IPS DF 6.9 (cell line): ENCODE measurements at regions not wholly inside any gene's neighbourhood (a gene's known extent, or its start where the extent isn't known, plus 50 kb on each side); places are given as distances from the start of the nearest gene placed in this dataset.
"Not testable (repeated sequence)": the region's sequence is repeated elsewhere in the genome, so short reads cannot be mapped to it uniquely, and the experiment has no call there.

ENCODE experiments used
- DNase-seq: peaks from one replicate; pipeline ENCODE4 v3.0.0-alpha.2; 2013; ENCODE audit warnings: low read depth, low spot score
- H3K27ac ChIP-seq: one replicate; pipeline ENCODE4 v1.5.1; 2013; ENCODE audit warnings: low read length, control low read depth
- H3K27me3 ChIP-seq: 2 replicates; pipeline ENCODE4 v1.6.1; 2013; ENCODE audit warnings: mild to moderate bottlenecking, low read length; ENCODE audit not compliant: control insufficient read depth, insufficient read depth
- H3K36me3 ChIP-seq: 2 replicates; pipeline ENCODE4 v1.6.1; 2013; ENCODE audit warnings: low read length; ENCODE audit not compliant: control insufficient read depth, insufficient read depth
- H3K4me1 ChIP-seq: 2 replicates; pipeline ENCODE4 v1.6.1; 2013; ENCODE audit warnings: low read length; ENCODE audit not compliant: control insufficient read depth, insufficient read depth
- H3K4me3 ChIP-seq: 2 replicates; pipeline ENCODE4 v1.5.1; 2013; ENCODE audit warnings: mild to moderate bottlenecking, low read length
- H3K9me3 ChIP-seq: 2 replicates; pipeline ENCODE4 v1.6.1; 2013; ENCODE audit warnings: low read length, inconsistent platforms; ENCODE audit not compliant: control insufficient read depth, insufficient read depth
- WGBS: extraction: QIAGEN DNeasy Blood & Tissue Kit; methylation state at CpG from one replicate; pipeline ENCODE4 v1.1.7; 2013; ENCODE audit warnings: mixed read lengths, missing lambda C conversion rate; ENCODE audit not compliant: insufficient read length, insufficient coverage; 5-methylcytosine and 5-hydroxymethylcytosine counted together

DNA sequence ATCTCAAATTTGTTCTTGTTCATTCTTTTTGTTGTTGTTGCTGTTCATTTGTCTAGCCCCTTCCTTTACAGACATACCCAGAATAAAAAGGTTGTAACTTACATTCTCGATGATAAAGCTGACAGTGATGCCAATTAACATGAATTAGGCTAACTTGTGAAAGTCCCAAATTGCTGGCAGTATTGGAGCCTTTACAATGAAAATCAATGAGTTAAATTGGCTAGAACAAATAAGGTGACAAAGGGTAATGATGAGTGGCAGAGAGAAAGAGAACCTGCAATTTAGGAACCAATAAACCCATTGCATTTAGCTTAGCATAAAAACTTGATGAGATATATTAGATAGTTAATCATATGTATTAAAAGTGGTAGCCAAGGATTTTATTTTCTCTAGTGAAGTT, 521.0 kb downstream of the ADCYAP1 start:
- Histone ChIP-seq H3K4me1 (no peaks in the 10 kb centered on the region), H3K36me3 (no peaks in the 10 kb centered on the region), H3K27me3 (no peaks in the 10 kb centered on the region), H3K9me3 (no peaks in the 10 kb centered on the region), H3K27ac (no peak overlapping the region), H3K4me3 (no peak overlapping the region)
- WGBS = no CpG with 5 or more reads among the region's 1 CpG
- DNase-seq = no peak

DNA sequence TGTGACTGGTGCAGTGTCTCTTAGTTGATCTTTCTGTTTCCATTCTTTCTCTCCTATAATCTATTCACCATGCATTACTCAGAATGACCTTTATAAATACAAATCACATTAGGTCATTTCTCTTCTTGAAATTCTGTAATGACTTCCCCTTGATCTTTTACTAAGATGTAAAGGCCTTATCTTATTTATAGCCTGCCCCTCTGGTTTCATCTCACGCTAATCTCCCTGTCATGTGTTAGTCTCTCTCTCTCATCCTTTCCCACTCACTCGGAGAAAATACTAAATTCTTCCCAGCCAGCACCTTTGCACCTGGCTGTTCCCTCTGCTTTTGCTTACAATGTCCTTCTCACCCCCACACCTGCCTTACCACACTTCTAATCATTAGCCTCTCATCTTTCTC, 530.8 kb downstream of the ADCYAP1 start:
- no peaks in the 10 kb centered on the region for H3K4me1 ChIP-seq
- WGBS = no CpG with 5 or more reads among the region's 2 CpGs
- no peaks in the 10 kb centered on the region for H3K36me3 ChIP-seq
- DNase-seq = no peak
- no peaks in the 10 kb centered on the region for H3K27me3 ChIP-seq
- no peak overlapping the region for H3K27ac ChIP-seq
- H3K4me3 ChIP-seq = no peak overlapping the region
- H3K9me3 ChIP-seq = no peaks in the 10 kb centered on the region

DNA sequence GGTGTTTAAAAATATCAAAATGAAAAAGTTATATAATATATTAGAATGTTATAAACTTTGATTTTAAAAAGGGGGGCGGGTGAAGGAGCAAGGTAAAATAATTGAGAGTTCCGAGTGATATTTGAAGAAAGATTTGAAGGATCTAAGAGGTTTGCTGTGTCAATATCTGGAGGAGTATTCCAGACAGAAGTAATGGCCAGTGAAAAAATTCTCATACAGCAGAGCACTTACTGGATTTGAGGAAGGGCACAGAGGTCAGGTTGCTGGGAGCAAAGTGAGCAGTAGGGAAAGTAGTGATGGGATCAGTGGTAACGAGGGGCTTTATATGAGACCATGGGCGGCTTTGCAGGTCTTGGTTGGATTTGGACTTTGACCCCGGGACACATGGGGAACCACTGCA, 531.5 kb downstream of the ADCYAP1 start:
- WGBS = 100% methylated on average over 1 of the region's 5 CpGs
- DNase-seq = no peak
- H3K9me3 ChIP-seq = no peaks in the 10 kb centered on the region

DNA sequence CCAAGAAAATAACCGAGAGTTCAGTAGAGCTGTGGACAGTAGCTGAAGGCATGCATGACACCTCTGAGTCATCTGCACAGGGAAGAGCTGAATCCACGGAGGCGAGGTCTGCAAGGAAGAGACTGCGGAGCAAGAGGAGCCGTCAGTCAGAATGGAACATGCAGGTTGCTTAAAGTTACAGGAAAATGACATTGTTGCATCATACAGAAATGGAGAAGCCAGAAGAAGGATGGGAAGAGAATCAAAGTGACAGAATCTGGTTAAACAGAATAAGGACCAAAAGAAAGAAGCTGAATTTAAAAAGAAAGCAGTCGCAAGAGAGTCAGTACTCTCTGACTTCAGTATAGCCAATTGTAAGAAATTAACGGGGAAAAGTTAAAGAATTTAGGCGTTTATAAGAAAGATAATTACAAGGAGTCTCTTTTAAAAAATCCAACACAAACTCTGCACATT, 533.8 kb downstream of the ADCYAP1 start:
- no peak for DNase-seq
- Histone ChIP-seq H3K4me1 (no peaks in the 10 kb centered on the region), H3K4me3 (no peak overlapping the region), H3K9me3 (no peaks in the 10 kb centered on the region), H3K27me3 (no peaks in the 10 kb centered on the region), H3K27ac (no peak overlapping the region), H3K36me3 (no peaks in the 10 kb centered on the region)
- WGBS = no CpG with 5 or more reads among the region's 8 CpGs

More for the DNA sequence above, 531.5 kb downstream of the ADCYAP1 start:
- Histone ChIP-seq H3K27ac (no peak overlapping the region), H3K36me3 (no peaks in the 10 kb centered on the region), H3K27me3 (no peaks in the 10 kb centered on the region), H3K4me3 (no peak overlapping the region), H3K4me1 (no peaks in the 10 kb centered on the region)

DNA sequence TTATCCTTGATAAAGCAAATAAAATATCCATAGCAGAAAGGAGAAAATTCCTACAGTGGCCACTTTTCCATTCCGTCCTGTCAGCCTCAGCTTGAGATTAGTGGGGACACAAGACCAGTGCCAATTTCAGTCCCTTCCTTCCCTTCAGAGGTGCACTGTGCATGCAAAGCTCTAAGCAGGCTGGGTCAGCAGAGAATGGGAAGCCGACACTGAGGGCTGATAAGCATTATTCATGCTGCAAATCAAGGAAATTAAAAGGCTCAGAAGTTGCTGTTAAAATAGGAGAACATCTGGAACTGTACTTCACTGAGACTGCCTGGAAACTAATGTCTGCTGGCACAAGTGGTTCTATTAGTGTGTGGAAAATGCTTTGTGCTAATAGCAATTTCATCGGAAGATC, 534.3 kb downstream of the ADCYAP1 start:
- H3K9me3 ChIP-seq = no peaks in the 10 kb centered on the region
- no CpG with 5 or more reads among the region's 3 CpGs for WGBS
- no peaks in the 10 kb centered on the region for H3K36me3 ChIP-seq
- no peaks in the 10 kb centered on the region for H3K27me3 ChIP-seq
- no peaks in the 10 kb centered on the region for H3K4me1 ChIP-seq
- DNase-seq = no peak
- no peak overlapping the region for H3K27ac ChIP-seq
- no peak overlapping the region for H3K4me3 ChIP-seq

DNA sequence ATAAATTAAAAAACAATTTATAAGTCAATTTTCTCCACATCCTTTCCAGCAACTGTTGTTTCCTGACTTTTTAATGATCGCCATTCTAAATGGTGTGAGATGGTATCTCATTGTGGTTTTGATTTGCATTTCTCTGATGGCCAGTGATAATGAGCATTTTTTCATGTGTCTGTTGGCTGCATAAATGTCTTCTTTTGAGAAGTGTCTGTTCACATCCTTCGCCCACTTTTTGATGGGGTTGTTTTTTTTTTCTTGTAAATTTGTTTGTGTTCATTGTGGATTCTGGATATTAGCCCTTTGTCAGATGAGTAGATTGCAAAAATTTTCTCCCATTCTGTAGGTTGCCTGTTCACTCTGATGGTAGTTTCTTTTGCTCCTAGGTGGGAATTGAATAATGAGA, 539.4 kb downstream of the ADCYAP1 start:
- H3K36me3 ChIP-seq, H3K27me3 ChIP-seq, H3K9me3 ChIP-seq, H3K27ac ChIP-seq, H3K4me1 ChIP-seq, H3K4me3 ChIP-seq, DNase-seq: not testable (repeated sequence)
- no CpG with 5 or more reads among the region's 2 CpGs for WGBS

DNA sequence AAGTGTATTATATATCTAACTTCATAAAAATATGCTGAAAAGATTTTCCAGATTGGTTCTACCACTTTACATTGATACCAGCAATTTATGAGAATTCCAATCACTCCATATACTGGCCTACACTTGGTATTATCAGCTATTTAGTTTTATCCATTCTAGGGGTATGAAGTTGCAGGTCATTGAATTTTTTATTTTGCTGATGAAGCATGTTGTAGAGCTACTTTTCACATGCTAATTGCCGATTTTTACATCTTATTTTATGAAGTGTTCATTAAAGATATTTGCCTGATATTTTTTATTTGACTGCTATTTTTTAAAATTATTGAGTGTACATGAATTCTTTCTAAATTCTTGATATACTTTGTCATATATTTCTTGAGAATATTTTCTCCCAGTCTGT, 542.1 kb downstream of the ADCYAP1 start:
- Histone ChIP-seq H3K9me3 (no peaks in the 10 kb centered on the region), H3K4me1 (no peaks in the 10 kb centered on the region), H3K4me3 (no peak overlapping the region), H3K36me3 (no peaks in the 10 kb centered on the region), H3K27me3 (no peaks in the 10 kb centered on the region), H3K27ac (no peak overlapping the region)
- DNase-seq = no peak
- no CpG with 5 or more reads among the region's 1 CpG for WGBS

DNA sequence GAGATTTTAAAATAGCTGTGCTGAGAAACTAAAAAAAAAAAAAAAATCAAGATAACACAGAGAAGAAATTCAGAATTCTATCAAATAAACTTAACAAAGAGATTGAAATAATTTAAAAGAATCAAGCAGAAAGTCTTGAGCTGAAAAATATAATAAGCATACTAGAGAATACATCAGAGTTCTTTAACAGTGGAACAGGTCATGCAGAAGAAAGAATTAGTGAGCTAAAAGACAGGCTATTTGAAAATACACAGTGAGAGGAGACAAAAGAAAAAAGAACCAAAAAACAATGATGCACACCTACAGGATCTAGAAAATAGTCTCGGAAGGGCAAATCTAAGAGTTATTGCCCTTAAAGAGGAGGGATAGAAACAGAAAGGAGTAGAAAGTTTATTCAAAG, 548.1 kb downstream of the ADCYAP1 start:
- no peaks in the 10 kb centered on the region for H3K27me3 ChIP-seq
- H3K4me1 ChIP-seq = no peaks in the 10 kb centered on the region
- WGBS = no CpG with 5 or more reads among the region's 1 CpG
- H3K9me3 ChIP-seq = no peaks in the 10 kb centered on the region
- H3K27ac ChIP-seq = no peak overlapping the region
- no peaks in the 10 kb centered on the region for H3K36me3 ChIP-seq
- no peak overlapping the region for H3K4me3 ChIP-seq
- no peak for DNase-seq

DNA sequence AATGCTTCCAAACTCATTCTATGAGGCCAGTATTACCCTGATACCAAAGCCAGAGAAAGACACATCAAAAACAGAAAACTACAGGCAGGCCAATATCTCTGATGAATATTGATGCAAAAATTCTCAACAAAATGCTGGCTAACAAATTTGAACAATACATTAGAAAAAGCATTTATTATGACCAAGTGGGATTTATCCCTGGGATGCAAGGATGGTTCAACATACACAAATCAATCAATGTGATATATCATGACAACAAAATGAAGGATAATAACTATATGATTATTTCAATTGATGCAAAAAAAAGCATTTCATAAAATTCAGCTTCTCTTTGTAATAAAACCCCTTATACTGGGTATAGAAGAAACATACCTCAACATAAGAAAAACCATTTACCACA, 550.9 kb downstream of the ADCYAP1 start:
- H3K4me3 ChIP-seq = no peak overlapping the region
- H3K27me3 ChIP-seq = no peaks in the 10 kb centered on the region
- no peak overlapping the region for H3K27ac ChIP-seq
- DNase-seq = no peak
- no peaks in the 10 kb centered on the region for H3K36me3 ChIP-seq
- no peaks in the 10 kb centered on the region for H3K4me1 ChIP-seq
- no peaks in the 10 kb centered on the region for H3K9me3 ChIP-seq

DNA sequence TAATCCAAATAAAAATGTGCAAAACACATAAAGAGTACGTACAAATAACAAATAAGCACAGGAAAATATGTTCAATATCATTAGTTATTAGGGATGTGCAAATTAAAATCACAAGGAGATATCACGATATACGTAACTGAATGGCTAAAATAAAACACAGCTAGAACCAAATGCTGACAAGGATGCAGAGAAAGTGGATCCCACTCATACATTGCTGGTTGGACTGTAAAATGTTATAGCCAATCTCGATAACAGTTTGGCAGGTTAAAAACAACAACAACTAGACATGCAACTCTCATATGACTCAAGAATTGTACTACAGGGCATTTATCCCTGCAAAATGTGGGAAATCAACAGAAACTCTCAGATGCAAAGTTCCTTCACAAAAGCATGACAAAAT, 553.9 kb downstream of the ADCYAP1 start:
- H3K9me3 ChIP-seq = no peaks in the 10 kb centered on the region

DNA sequence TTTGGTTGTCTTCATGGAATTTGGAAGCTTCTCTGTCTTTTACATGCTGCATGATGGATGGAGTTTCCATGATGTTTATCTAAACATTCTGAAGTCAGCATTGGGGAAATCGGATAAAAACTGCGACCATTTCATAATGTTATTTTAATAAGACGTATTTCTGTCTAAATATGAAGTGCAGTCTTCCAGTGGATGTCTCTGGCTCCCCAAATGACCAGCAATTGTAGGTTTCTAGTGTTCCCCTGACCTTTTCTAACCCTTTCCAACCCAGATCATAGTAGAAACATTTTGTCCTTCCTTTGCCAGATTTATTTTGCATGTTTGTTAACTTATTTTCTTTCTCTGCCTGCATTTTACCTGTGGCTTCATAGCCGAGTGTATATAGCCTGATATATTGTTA, 559.3 kb downstream of the ADCYAP1 start:
- no CpG with 5 or more reads among the region's 4 CpGs for whole genome bisulfite sequencing
- H3K27me3 ChIP-seq = no peaks in the 10 kb centered on the region
- no peak overlapping the region for H3K4me3 ChIP-seq
- H3K9me3 ChIP-seq = no peaks in the 10 kb centered on the region
- H3K27ac ChIP-seq = no peak overlapping the region
- DNase-seq = no peak
- no peaks in the 10 kb centered on the region for H3K36me3 ChIP-seq
- H3K4me1 ChIP-seq = no peaks in the 10 kb centered on the region

More for the DNA sequence above, 553.9 kb downstream of the ADCYAP1 start:
- no CpG with 5 or more reads among the region's 4 CpGs for WGBS
- Histone ChIP-seq H3K4me1 (no peaks in the 10 kb centered on the region), H3K36me3 (no peaks in the 10 kb centered on the region), H3K27ac (no peak overlapping the region), H3K27me3 (no peaks in the 10 kb centered on the region), H3K4me3 (no peak overlapping the region)
- no peak for DNase-seq
